CD14-positive monocyte (primary cell): ENCODE measurements at regions not wholly inside any gene's neighbourhood (a gene's known extent, or its start where the extent isn't known, plus 50 kb on each side); places are given as distances from the start of the nearest gene placed in this dataset.

Experiments
- DNase-seq, 3 donors: peaks; one replicate each; pipeline ENCODE4 v3.0.0-alpha.2; 2011 to 2022
- H2AFZ ChIP-seq: 2 replicates; pipeline ENCODE4 v1.6.0; 2012; ENCODE audit warnings: mild to moderate bottlenecking, low read depth, low read length, inconsistent platforms; ENCODE audit not compliant: insufficient read depth, poor library complexity, severe bottlenecking
- H3K27ac ChIP-seq, 2 donors: 1 replicate in 1 of 2; 2 replicates in 1 of 2; pipeline ENCODE4 v1.5.1; 2012 to 2013; ENCODE audit warnings: low read length in 2 of 2, control low read depth in 1 of 2, inconsistent platforms in 1 of 2, low read depth in 1 of 2, mild to moderate bottlenecking in 1 of 2
- H3K27me3 ChIP-seq, 2 donors: one replicate each; pipeline versions ENCODE4 v1.6.0 to v1.6.1; 2011 to 2013; ENCODE audit warnings: low read length in 2 of 2; ENCODE audit not compliant: control insufficient read depth in 2 of 2, insufficient read depth in 2 of 2
- H3K36me3 ChIP-seq, 2 donors: replicated peaks in 1 of 2; 1 replicate in 1 of 2; 2 replicates in 1 of 2; pipeline versions ENCODE4 v1.5.1 to v1.6.1; 2012 to 2013; ENCODE audit warnings: low read length in 2 of 2, control low read depth in 1 of 2, inconsistent platforms in 1 of 2, mild to moderate bottlenecking in 1 of 2; ENCODE audit not compliant: insufficient read depth in 2 of 2, control insufficient read depth in 1 of 2
- H3K4me1 ChIP-seq, 2 donors: 1 replicate in 1 of 2; 2 replicates in 1 of 2; pipeline versions ENCODE4 v1.5.1 to v1.6.1; 2012 to 2013; ENCODE audit warnings: low read length in 2 of 2, control low read depth in 1 of 2, inconsistent platforms in 1 of 2, mild to moderate bottlenecking in 1 of 2, moderate library complexity in 1 of 2; ENCODE audit not compliant: insufficient read depth in 2 of 2, control insufficient read depth in 1 of 2
- H3K4me2 ChIP-seq: replicated peaks from 2 replicates; pipeline ENCODE3; 2012; ENCODE audit warnings: low read length, moderate library complexity, mild to moderate bottlenecking; ENCODE audit not compliant: poor library complexity, severe bottlenecking; ENCODE audit errors: extremely low read depth
- H3K4me3 ChIP-seq, 3 experiments: fragments of 200-600 bp in 1 of 3; sonication (generic) in 1 of 3; replicated peaks in 1 of 3; 1 replicate in 2 of 3; 2 replicates in 1 of 3; pipeline ENCODE4 v1.5.1; 2011 to 2013; ENCODE audit warnings: low read length in 3 of 3, mild to moderate bottlenecking in 3 of 3, control low read depth in 2 of 3, low read depth in 2 of 3, inconsistent platforms in 1 of 3, moderate library complexity in 1 of 3
- H3K79me2 ChIP-seq: 2 replicates; pipeline ENCODE4 v1.6.0; 2012; ENCODE audit warnings: mild to moderate bottlenecking, control low read depth, inconsistent platforms, low read length, moderate library complexity; ENCODE audit not compliant: insufficient read depth
- H3K9ac ChIP-seq: 2 replicates; pipeline ENCODE4 v1.6.0; 2017; ENCODE audit warnings: low read length, mild to moderate bottlenecking; ENCODE audit not compliant: insufficient read depth, poor library complexity, severe bottlenecking
- H3K9me3 ChIP-seq, 2 donors: replicated peaks in 1 of 2; 1 replicate in 1 of 2; 2 replicates in 1 of 2; pipeline versions ENCODE4 v1.5.1 to v1.6.1; 2012 to 2013; ENCODE audit warnings: low read length in 2 of 2, control low read depth in 1 of 2; ENCODE audit not compliant: control insufficient read depth in 1 of 2, insufficient read depth in 1 of 2
- H4K20me1 ChIP-seq: 2 replicates; pipeline ENCODE4 v1.6.0; 2012; ENCODE audit warnings: mild to moderate bottlenecking, low read length, control low read depth, moderate library complexity; ENCODE audit not compliant: insufficient read depth
- H3K27ac Mint-ChIP-seq, 7 donors: one replicate each; pipeline ENCODE4 v1.8.0; 2020; ENCODE audit warnings: mild to moderate bottlenecking in 7 of 7, mixed read lengths in 7 of 7, moderate library complexity in 6 of 7, inconsistent platforms in 2 of 7
- H3K27me3 Mint-ChIP-seq, 3 donors: one replicate each; pipeline ENCODE4 v1.8.0; 2021 to 2022; ENCODE audit warnings: low read depth in 3 of 3, mild to moderate bottlenecking in 3 of 3, mixed read lengths in 3 of 3, moderate library complexity in 3 of 3, inconsistent platforms in 1 of 3
- H3K36me3 Mint-ChIP-seq, 2 donors: one replicate each; pipeline ENCODE4 v1.8.0; 2020; ENCODE audit warnings: mixed read lengths in 2 of 2, inconsistent platforms in 1 of 2, mild to moderate bottlenecking in 1 of 2
- H3K4me1 Mint-ChIP-seq: one replicate; pipeline ENCODE4 v1.8.0; 2020; ENCODE audit warnings: mild to moderate bottlenecking, mixed read lengths
- H3K4me3 Mint-ChIP-seq, 2 donors: one replicate each; pipeline ENCODE4 v1.8.0; 2020; ENCODE audit warnings: mild to moderate bottlenecking in 2 of 2, mixed read lengths in 2 of 2, moderate library complexity in 1 of 2
- H3K9me3 Mint-ChIP-seq, 7 donors: one replicate each; pipeline ENCODE4 v1.8.0; 2020 to 2022; ENCODE audit warnings: mixed read lengths in 7 of 7, mild to moderate bottlenecking in 6 of 7, moderate library complexity in 6 of 7, inconsistent platforms in 2 of 7
- CTCF ChIP-seq: fragments of 200-600 bp; IDR thresholded peaks from one replicate; pipeline ENCODE4 v1.8.0; 2022; ENCODE audit warnings: antibody characterized with exemption, mild to moderate bottlenecking
- WGBS: methylation state at CpG from one replicate; pipeline ENCODE4 v1.1.5; 2013; ENCODE audit warnings: missing lambda C conversion rate; ENCODE audit not compliant: insufficient coverage; 5-methylcytosine and 5-hydroxymethylcytosine counted together
- intact Hi-C, 2 donors: fragments of 100-400 bp; cut with micrococcal nuclease; formaldehyde crosslinking; loops; one replicate each; pipeline versions ENCODE4 v1.15.0 to v1.15.1; 2023

- H3K27me3 Mint-ChIP-seq: no peaks in the 10 kb centered on the region
- no peak overlapping the region for H3K4me3 ChIP-seq
- no peak overlapping the region for H3K4me2 ChIP-seq
- no peak for DNase-seq
- no peak overlapping the region for H3K4me3 Mint-ChIP-seq
- H3K4me1 Mint-ChIP-seq: no peaks in the 10 kb centered on the region
- no peak overlapping the region for H3K9ac ChIP-seq
- H3K27me3 ChIP-seq: no peaks in the 10 kb centered on the region
- H3K4me1 ChIP-seq: no peaks in the 10 kb centered on the region
- TF ChIP-seq CTCF: no peak
- H3K27ac ChIP-seq: no peak overlapping the region
- H3K9me3 ChIP-seq: peaks cover 14% of the 10 kb centered on the region in 2 donors
- no peak overlapping the region for H2AFZ ChIP-seq
- H3K36me3 ChIP-seq: no peaks in the 10 kb centered on the region
- no peaks in the 10 kb centered on the region for H4K20me1 ChIP-seq
- no peak overlapping the region for H3K27ac Mint-ChIP-seq
- 100% methylated on average over 1 of the region's 6 CpGs for WGBS
- intact Hi-C loops: no loop called here
- H3K79me2 ChIP-seq: no peaks in the 10 kb centered on the region
- H3K9me3 Mint-ChIP-seq: peaks cover 0 to 8% (median 2%) of the 10 kb centered on the region in 7 donors
- no peaks in the 10 kb centered on the region for H3K36me3 Mint-ChIP-seq
Measured at GRCh38 chr4:125447551-125448290, 133.0 kb downstream of the FAT4 start.

DNA sequence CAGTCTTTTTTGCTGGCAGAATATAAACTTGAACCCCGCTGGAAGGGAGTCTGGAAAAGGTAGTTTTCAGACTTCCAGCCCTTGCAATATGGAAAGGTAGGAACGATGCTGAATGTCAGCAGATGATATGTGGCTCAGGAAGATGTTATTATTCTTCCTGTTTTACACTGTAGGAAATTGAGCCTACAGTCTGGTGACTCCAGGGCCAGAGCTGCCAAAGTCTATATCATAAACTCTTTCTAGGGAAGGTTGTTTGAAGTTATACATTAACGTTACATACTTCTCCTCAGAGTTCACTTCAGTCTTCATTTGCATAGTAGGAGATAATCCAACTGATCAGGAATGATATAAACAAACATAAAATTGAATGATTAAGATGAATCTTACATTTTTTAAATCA is 141.3 kb downstream of the FAT4 start:
- H3K9ac ChIP-seq: no peak overlapping the region
- H2AFZ ChIP-seq: no peak overlapping the region
- no peaks in the 10 kb centered on the region for H3K79me2 ChIP-seq
- Mint-ChIP-seq H3K4me3 (no peak overlapping the region), H3K4me1 (no peaks in the 10 kb centered on the region), H3K36me3 (no peaks in the 10 kb centered on the region), H3K27ac (no peak overlapping the region), H3K27me3 (no peaks in the 10 kb centered on the region), H3K9me3 (peaks cover 0 to 9% (median 6%) of the 10 kb centered on the region in 7 donors)
- no peaks in the 10 kb centered on the region for H3K4me1 ChIP-seq
- H3K4me2 ChIP-seq: no peak overlapping the region
- intact Hi-C loops: no loop called here
- no peak for TF ChIP-seq CTCF
- no peak overlapping the region for H3K4me3 ChIP-seq
- no peaks in the 10 kb centered on the region for H3K36me3 ChIP-seq
- H3K9me3 ChIP-seq: peaks cover 14 to 17% of the 10 kb centered on the region in 2 donors
- no peak overlapping the region for H3K27ac ChIP-seq
- H3K27me3 ChIP-seq: no peaks in the 10 kb centered on the region
- WGBS: no CpG with 5 or more reads among the region's 3 CpGs
- no peak for DNase-seq
- H4K20me1 ChIP-seq: no peaks in the 10 kb centered on the region
